ENCODE measurements at regions not wholly inside any gene's neighbourhood (a gene's known extent, or its start where the extent isn't known, plus 50 kb on each side); places are given as distances from the start of the nearest gene placed in this dataset.

GRCh38 chr4:122532766-122533165, 76.2 kb upstream of the IL2 start:
- no peak for DNase-seq (ENCODE audit: extremely low spot score)
- whole genome bisulfite sequencing = 82% methylated on average over 2 of the region's 2 CpGs
- H3K36me3 ChIP-seq (ENCODE audit: insufficient read depth) = no peaks in the 10 kb centered on the region

DNA sequence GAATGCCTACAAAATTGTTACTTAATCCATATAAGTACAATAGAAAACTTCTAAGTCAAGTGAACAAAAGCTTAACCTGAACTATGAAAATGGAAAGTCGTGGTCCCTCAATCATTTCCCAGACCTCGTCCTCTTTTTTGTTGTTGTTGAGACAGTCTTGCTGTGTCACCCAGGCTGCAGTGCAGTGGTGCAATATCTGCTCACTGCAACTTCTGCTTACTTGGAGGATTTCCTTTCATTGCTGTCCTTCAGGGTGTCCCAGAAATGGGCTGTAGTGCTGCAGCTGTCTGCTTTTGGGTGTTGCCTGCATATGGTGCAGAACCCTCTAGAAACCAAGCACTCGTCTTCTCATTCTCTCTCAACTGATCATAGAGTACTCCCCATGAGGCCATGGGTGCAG, 75.0 kb upstream of the IL2 start:
- no peak for DNase-seq (ENCODE audit: extremely low spot score)
- H3K4me3 ChIP-seq (ENCODE audit: low read depth, low read length) = no peak overlapping the region
- H3K27ac ChIP-seq (ENCODE audit: low read depth) = no peak overlapping the region
- H3K36me3 ChIP-seq (ENCODE audit: insufficient read depth) = no peaks in the 10 kb centered on the region
- 84% methylated on average over 3 of the region's 3 CpGs for WGBS
- H3K4me1 ChIP-seq (ENCODE audit: insufficient read depth) = no peaks in the 10 kb centered on the region

More at GRCh38 chr4:122532766-122533165, 76.2 kb upstream of the IL2 start:
- no peak overlapping the region for H3K27ac ChIP-seq (ENCODE audit: low read depth)
- H3K4me1 ChIP-seq (ENCODE audit: insufficient read depth) = no peaks in the 10 kb centered on the region
- no peak overlapping the region for H3K4me3 ChIP-seq (ENCODE audit: low read depth, low read length)

DNA sequence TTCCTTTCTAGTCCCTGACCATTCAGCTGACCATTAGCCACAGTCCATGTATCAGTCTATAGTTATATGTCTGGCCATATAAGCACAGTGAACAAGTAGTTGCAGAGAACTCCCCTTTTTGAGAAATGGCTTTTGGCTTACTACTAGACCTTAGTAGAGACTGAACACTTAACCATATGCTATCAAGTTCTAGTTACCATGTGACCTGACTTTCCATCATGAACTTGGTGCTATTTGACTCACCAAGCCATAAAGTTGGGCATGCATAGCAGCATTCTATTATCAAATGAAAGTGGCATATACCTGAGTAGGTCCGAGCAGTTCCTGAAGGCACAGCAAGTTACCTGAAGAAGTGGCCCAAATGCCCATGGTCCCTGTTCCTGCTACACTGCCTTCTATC, 74.5 kb upstream of the IL2 start:
- DNase-seq (ENCODE audit: extremely low spot score) = no peak
- 96% methylated on average over 1 of the region's 1 CpG for WGBS
- H3K36me3 ChIP-seq (ENCODE audit: insufficient read depth) = no peaks in the 10 kb centered on the region

DNA sequence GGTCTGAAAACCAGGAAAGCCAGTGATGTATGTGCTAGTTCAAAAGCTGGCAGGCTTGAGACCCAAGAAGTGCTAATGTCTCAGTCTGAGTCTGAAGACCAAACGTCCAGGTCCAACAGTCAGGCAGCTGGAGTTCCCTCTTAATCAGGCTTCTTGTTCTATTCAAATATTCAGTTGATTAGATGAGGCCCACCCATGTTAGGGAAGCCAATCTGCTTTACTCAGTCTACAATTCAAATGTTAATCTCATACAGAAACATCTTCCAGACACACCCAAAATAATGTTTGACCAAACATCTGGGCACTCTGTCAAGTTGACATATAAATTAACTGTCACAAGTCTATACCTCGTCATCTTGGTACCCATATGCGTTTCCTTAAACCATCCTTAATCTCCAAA, 72.4 kb upstream of the IL2 start:
- H3K4me1 ChIP-seq (ENCODE audit: insufficient read depth) = no peaks in the 10 kb centered on the region
- no peaks in the 10 kb centered on the region for H3K36me3 ChIP-seq (ENCODE audit: insufficient read depth)
- no peak overlapping the region for H3K27ac ChIP-seq (ENCODE audit: low read depth)
- no peak overlapping the region for H3K4me3 ChIP-seq (ENCODE audit: low read depth, low read length)
- 56% methylated on average over 3 of the region's 3 CpGs for WGBS
- no peak for DNase-seq (ENCODE audit: extremely low spot score)

More for the DNA sequence above, 74.5 kb upstream of the IL2 start:
- Histone ChIP-seq H3K4me1 (ENCODE audit: insufficient read depth) (no peaks in the 10 kb centered on the region), H3K4me3 (ENCODE audit: low read depth, low read length) (no peak overlapping the region), H3K27ac (ENCODE audit: low read depth) (no peak overlapping the region)

GRCh38 chr4:122525865-122526264, 69.3 kb upstream of the IL2 start:
- H3K4me1 ChIP-seq (ENCODE audit: insufficient read depth) = no peaks in the 10 kb centered on the region
- no peak overlapping the region for H3K4me3 ChIP-seq (ENCODE audit: low read depth, low read length)
- DNase-seq (ENCODE audit: extremely low spot score) = no peak
- WGBS = 41% methylated on average over 1 of the region's 1 CpG
- no peaks in the 10 kb centered on the region for H3K36me3 ChIP-seq (ENCODE audit: insufficient read depth)
- H3K27ac ChIP-seq (ENCODE audit: low read depth) = no peak overlapping the region

DNA sequence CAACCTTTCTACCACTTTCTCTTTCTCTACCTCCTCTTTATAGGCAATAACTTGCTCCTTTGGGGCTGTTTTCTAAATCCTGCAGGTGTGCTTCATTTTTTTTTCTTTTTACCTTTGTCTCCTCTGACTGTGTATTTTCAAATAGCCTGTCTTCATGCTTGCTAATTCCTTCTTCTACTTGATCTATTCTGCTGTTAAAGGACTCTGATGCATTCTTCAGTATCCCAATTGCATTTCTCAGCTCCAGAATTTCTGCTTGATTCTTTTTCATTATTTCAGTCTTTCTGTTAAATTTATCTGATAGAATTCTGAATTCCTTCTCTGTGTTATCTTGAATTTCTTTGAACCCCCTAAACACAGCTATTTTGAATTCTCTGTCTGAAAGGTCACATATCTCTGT, 67.7 kb upstream of the IL2 start:
- DNase-seq (ENCODE audit: extremely low spot score) = no peak
- Histone ChIP-seq H3K4me1 (ENCODE audit: insufficient read depth) (no peaks in the 10 kb centered on the region), H3K27ac (ENCODE audit: low read depth) (no peak overlapping the region), H3K4me3 (ENCODE audit: low read depth, low read length) (no peak overlapping the region), H3K36me3 (ENCODE audit: insufficient read depth) (no peaks in the 10 kb centered on the region)

GRCh38 chr4:122522944-122523343, 66.4 kb upstream of the IL2 start:
- H3K4me3 ChIP-seq (ENCODE audit: low read depth, low read length) = no peak overlapping the region
- no peaks in the 10 kb centered on the region for H3K4me1 ChIP-seq (ENCODE audit: insufficient read depth)
- H3K36me3 ChIP-seq (ENCODE audit: insufficient read depth) = no peaks in the 10 kb centered on the region
- DNase-seq (ENCODE audit: extremely low spot score) = no peak
- 52% methylated on average over 1 of the region's 1 CpG for WGBS
- no peak overlapping the region for H3K27ac ChIP-seq (ENCODE audit: low read depth)

GRCh38 chr4:122517345-122517744, 60.8 kb upstream of the IL2 start:
- Histone ChIP-seq H3K4me3 (ENCODE audit: low read depth, low read length) (no peak overlapping the region), H3K4me1 (ENCODE audit: insufficient read depth) (no peaks in the 10 kb centered on the region), H3K36me3 (ENCODE audit: insufficient read depth) (no peaks in the 10 kb centered on the region), H3K27ac (ENCODE audit: low read depth) (no peak overlapping the region)
- DNase-seq (ENCODE audit: extremely low spot score) = no peak
- WGBS = 66% methylated on average over 1 of the region's 1 CpG

DNA sequence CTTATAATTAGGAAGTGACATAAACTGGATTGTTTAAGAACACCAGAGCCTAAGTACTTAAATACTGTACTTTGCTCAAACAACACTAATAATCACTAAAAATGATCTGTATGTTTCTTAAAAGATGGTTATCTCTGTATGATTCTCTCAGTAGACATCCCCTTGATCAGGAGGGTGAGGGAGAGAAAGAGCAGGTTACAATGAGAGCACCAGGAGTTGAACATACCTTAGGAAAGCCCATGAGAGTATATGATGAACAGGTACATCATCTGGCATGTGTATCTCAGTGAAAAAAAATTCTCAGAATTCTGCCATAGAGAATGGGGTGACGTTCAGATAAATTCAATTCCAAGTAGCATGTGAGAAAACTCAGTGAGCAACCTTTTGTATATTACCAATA, 59.9 kb upstream of the IL2 start:
- H3K36me3 ChIP-seq (ENCODE audit: insufficient read depth) = no peaks in the 10 kb centered on the region
- H3K4me3 ChIP-seq (ENCODE audit: low read depth, low read length) = no peak overlapping the region
- no peaks in the 10 kb centered on the region for H3K4me1 ChIP-seq (ENCODE audit: insufficient read depth)
- H3K27ac ChIP-seq (ENCODE audit: low read depth) = no peak overlapping the region
- DNase-seq (ENCODE audit: extremely low spot score) = no peak
- 87% methylated on average over 1 of the region's 1 CpG for WGBS

GRCh38 chr4:122514671-122515070, 58.1 kb upstream of the IL2 start:
- DNase-seq (ENCODE audit: extremely low spot score) = no peak
- H3K36me3 ChIP-seq (ENCODE audit: insufficient read depth) = no peaks in the 10 kb centered on the region
- no peaks in the 10 kb centered on the region for H3K4me1 ChIP-seq (ENCODE audit: insufficient read depth)
- 60% methylated on average over 3 of the region's 3 CpGs for WGBS
- H3K27ac ChIP-seq (ENCODE audit: low read depth) = no peak overlapping the region
- no peak overlapping the region for H3K4me3 ChIP-seq (ENCODE audit: low read depth, low read length)

- Histone ChIP-seq H3K4me1 (ENCODE audit: insufficient read depth) (no peaks in the 10 kb centered on the region), H3K36me3 (ENCODE audit: insufficient read depth) (no peaks in the 10 kb centered on the region), H3K4me3 (ENCODE audit: low read depth, low read length) (no peak overlapping the region), H3K27ac (ENCODE audit: low read depth) (no peak overlapping the region)
- DNase-seq (ENCODE audit: extremely low spot score) = no peak
These were observed 55.9 kb upstream of the IL2 start for GRCh38 chr4:122512430-122512829.

GRCh38 chr4:122508083-122508482, 51.6 kb upstream of the IL2 start:
- 58% methylated on average over 1 of the region's 1 CpG for WGBS
- Histone ChIP-seq H3K36me3 (ENCODE audit: insufficient read depth) (no peaks in the 10 kb centered on the region), H3K4me1 (ENCODE audit: insufficient read depth) (no peaks in the 10 kb centered on the region), H3K27ac (ENCODE audit: low read depth) (no peak overlapping the region), H3K4me3 (ENCODE audit: low read depth, low read length) (no peak overlapping the region)
- DNase-seq (ENCODE audit: extremely low spot score) = no peak

All from urinary bladder (tissue), 3 donors.